ENCODE measurements at regions not wholly inside any gene's neighbourhood (a gene's known extent, or its start where the extent isn't known, plus 50 kb on each side); places are given as distances from the start of the nearest gene placed in this dataset.

- no peaks in the 10 kb centered on the region for H3K36me3 ChIP-seq (ENCODE audit: control insufficient read depth in 3 of 3, insufficient read depth in 3 of 3, low read length in 3 of 3)
- H3K9ac ChIP-seq (ENCODE audit: low read depth in 1 of 3, low read length in 3 of 3) = no peak overlapping the region
- no peak overlapping the region for H3K27ac ChIP-seq (ENCODE audit: low read depth, low read length)
- no peaks in the 10 kb centered on the region for H3K4me1 ChIP-seq (ENCODE audit: control insufficient read depth in 3 of 3, insufficient read depth in 3 of 3, low read length in 3 of 3)
- no peak overlapping the region for H3K4me3 ChIP-seq (ENCODE audit: low read length in 3 of 3)
- no peaks in the 10 kb centered on the region for H3K9me3 ChIP-seq (ENCODE audit: control insufficient read depth in 3 of 3, low read length in 3 of 3)
- H3K27me3 ChIP-seq (ENCODE audit: control insufficient read depth in 3 of 3, insufficient read depth in 3 of 3, low read length in 3 of 3) = no peaks in the 10 kb centered on the region
Measured at GRCh38 chr4:136769717-136770116, 762.6 kb downstream of the PCDH18 start.

GRCh38 chr4:136768925-136769275, 763.4 kb downstream of the PCDH18 start:
- Histone ChIP-seq H3K9ac (ENCODE audit: low read depth in 1 of 3, low read length in 3 of 3) (no peak overlapping the region), H3K27me3 (ENCODE audit: control insufficient read depth in 3 of 3, insufficient read depth in 3 of 3, low read length in 3 of 3) (no peaks in the 10 kb centered on the region), H3K4me3 (ENCODE audit: low read length in 3 of 3) (no peak overlapping the region), H3K9me3 (ENCODE audit: control insufficient read depth in 3 of 3, low read length in 3 of 3) (no peaks in the 10 kb centered on the region), H3K27ac (ENCODE audit: low read depth, low read length) (no peak overlapping the region), H3K36me3 (ENCODE audit: control insufficient read depth in 3 of 3, insufficient read depth in 3 of 3, low read length in 3 of 3) (no peaks in the 10 kb centered on the region), H3K4me1 (ENCODE audit: control insufficient read depth in 3 of 3, insufficient read depth in 3 of 3, low read length in 3 of 3) (no peaks in the 10 kb centered on the region)

GRCh38 chr4:136768213-136768924, 763.9 kb downstream of the PCDH18 start:
- H3K27me3 ChIP-seq (ENCODE audit: control insufficient read depth in 3 of 3, insufficient read depth in 3 of 3, low read length in 3 of 3) = no peaks in the 10 kb centered on the region
- no peak overlapping the region for H3K4me3 ChIP-seq (ENCODE audit: low read length in 3 of 3)
- H3K27ac ChIP-seq (ENCODE audit: low read depth, low read length) = no peak overlapping the region
- no peaks in the 10 kb centered on the region for H3K9me3 ChIP-seq (ENCODE audit: control insufficient read depth in 3 of 3, low read length in 3 of 3)
- no peaks in the 10 kb centered on the region for H3K36me3 ChIP-seq (ENCODE audit: control insufficient read depth in 3 of 3, insufficient read depth in 3 of 3, low read length in 3 of 3)
- no peaks in the 10 kb centered on the region for H3K4me1 ChIP-seq (ENCODE audit: control insufficient read depth in 3 of 3, insufficient read depth in 3 of 3, low read length in 3 of 3)
- H3K9ac ChIP-seq (ENCODE audit: low read depth in 1 of 3, low read length in 3 of 3) = no peak overlapping the region

- no peaks in the 10 kb centered on the region for H3K27me3 ChIP-seq (ENCODE audit: control insufficient read depth in 3 of 3, insufficient read depth in 3 of 3, low read length in 3 of 3)
- no peak overlapping the region for H3K9ac ChIP-seq (ENCODE audit: low read depth in 1 of 3, low read length in 3 of 3)
- H3K27ac ChIP-seq (ENCODE audit: low read depth, low read length) = no peak overlapping the region
- no peak overlapping the region for H3K4me3 ChIP-seq (ENCODE audit: low read length in 3 of 3)
- no peaks in the 10 kb centered on the region for H3K4me1 ChIP-seq (ENCODE audit: control insufficient read depth in 3 of 3, insufficient read depth in 3 of 3, low read length in 3 of 3)
- H3K9me3 ChIP-seq (ENCODE audit: control insufficient read depth in 3 of 3, low read length in 3 of 3) = no peaks in the 10 kb centered on the region
- no peaks in the 10 kb centered on the region for H3K36me3 ChIP-seq (ENCODE audit: control insufficient read depth in 3 of 3, insufficient read depth in 3 of 3, low read length in 3 of 3)
Measured at GRCh38 chr4:136763919-136764318, 768.4 kb downstream of the PCDH18 start.

GRCh38 chr4:136755531-136755916, 776.8 kb downstream of the PCDH18 start:
- H3K27ac ChIP-seq (ENCODE audit: low read depth, low read length) = no peak overlapping the region
- no peaks in the 10 kb centered on the region for H3K4me1 ChIP-seq (ENCODE audit: control insufficient read depth in 3 of 3, insufficient read depth in 3 of 3, low read length in 3 of 3)
- H3K4me3 ChIP-seq (ENCODE audit: low read length in 3 of 3) = no peak overlapping the region
- H3K27me3 ChIP-seq (ENCODE audit: control insufficient read depth in 3 of 3, insufficient read depth in 3 of 3, low read length in 3 of 3) = no peaks in the 10 kb centered on the region
- no peak overlapping the region for H3K9ac ChIP-seq (ENCODE audit: low read depth in 1 of 3, low read length in 3 of 3)
- H3K9me3 ChIP-seq (ENCODE audit: control insufficient read depth in 3 of 3, low read length in 3 of 3) = no peaks in the 10 kb centered on the region
- H3K36me3 ChIP-seq (ENCODE audit: control insufficient read depth in 3 of 3, insufficient read depth in 3 of 3, low read length in 3 of 3) = no peaks in the 10 kb centered on the region

- Histone ChIP-seq H3K27ac (ENCODE audit: low read depth, low read length) (no peak overlapping the region), H3K27me3 (ENCODE audit: control insufficient read depth in 3 of 3, insufficient read depth in 3 of 3, low read length in 3 of 3) (no peaks in the 10 kb centered on the region), H3K4me1 (ENCODE audit: control insufficient read depth in 3 of 3, insufficient read depth in 3 of 3, low read length in 3 of 3) (no peaks in the 10 kb centered on the region), H3K9ac (ENCODE audit: low read depth in 1 of 3, low read length in 3 of 3) (no peak overlapping the region), H3K9me3 (ENCODE audit: control insufficient read depth in 3 of 3, low read length in 3 of 3) (no peaks in the 10 kb centered on the region), H3K36me3 (ENCODE audit: control insufficient read depth in 3 of 3, insufficient read depth in 3 of 3, low read length in 3 of 3) (no peaks in the 10 kb centered on the region), H3K4me3 (ENCODE audit: low read length in 3 of 3) (no peak overlapping the region)
Measured at GRCh38 chr4:136754810-136755530, 777.3 kb downstream of the PCDH18 start.

GRCh38 chr4:136751556-136751955, 780.7 kb downstream of the PCDH18 start:
- no peak overlapping the region for H3K4me3 ChIP-seq (ENCODE audit: low read length in 3 of 3)
- no peak overlapping the region for H3K9ac ChIP-seq (ENCODE audit: low read depth in 1 of 3, low read length in 3 of 3)
- H3K36me3 ChIP-seq (ENCODE audit: control insufficient read depth in 3 of 3, insufficient read depth in 3 of 3, low read length in 3 of 3) = no peaks in the 10 kb centered on the region
- no peak overlapping the region for H3K27ac ChIP-seq (ENCODE audit: low read depth, low read length)
- H3K4me1 ChIP-seq (ENCODE audit: control insufficient read depth in 3 of 3, insufficient read depth in 3 of 3, low read length in 3 of 3) = no peaks in the 10 kb centered on the region
- no peaks in the 10 kb centered on the region for H3K9me3 ChIP-seq (ENCODE audit: control insufficient read depth in 3 of 3, low read length in 3 of 3)
- no peaks in the 10 kb centered on the region for H3K27me3 ChIP-seq (ENCODE audit: control insufficient read depth in 3 of 3, insufficient read depth in 3 of 3, low read length in 3 of 3)

- Histone ChIP-seq H3K36me3 (ENCODE audit: control insufficient read depth in 3 of 3, insufficient read depth in 3 of 3, low read length in 3 of 3) (no peaks in the 10 kb centered on the region), H3K27me3 (ENCODE audit: control insufficient read depth in 3 of 3, insufficient read depth in 3 of 3, low read length in 3 of 3) (no peaks in the 10 kb centered on the region), H3K9ac (ENCODE audit: low read depth in 1 of 3, low read length in 3 of 3) (no peak overlapping the region), H3K4me1 (ENCODE audit: control insufficient read depth in 3 of 3, insufficient read depth in 3 of 3, low read length in 3 of 3) (no peaks in the 10 kb centered on the region), H3K27ac (ENCODE audit: low read depth, low read length) (no peak overlapping the region), H3K9me3 (ENCODE audit: control insufficient read depth in 3 of 3, low read length in 3 of 3) (no peaks in the 10 kb centered on the region), H3K4me3 (ENCODE audit: low read length in 3 of 3) (no peak overlapping the region)
Measured at GRCh38 chr4:136750897-136751296, 781.4 kb downstream of the PCDH18 start.

- H3K9me3 ChIP-seq (ENCODE audit: control insufficient read depth in 3 of 3, low read length in 3 of 3) = no peaks in the 10 kb centered on the region
- no peak overlapping the region for H3K4me3 ChIP-seq (ENCODE audit: low read length in 3 of 3)
- no peak overlapping the region for H3K27ac ChIP-seq (ENCODE audit: low read depth, low read length)
Measured at GRCh38 chr4:136749989-136750388, 782.3 kb downstream of the PCDH18 start.

GRCh38 chr4:136748773-136749172, 783.5 kb downstream of the PCDH18 start:
- Histone ChIP-seq H3K9me3 (ENCODE audit: control insufficient read depth in 3 of 3, low read length in 3 of 3) (no peaks in the 10 kb centered on the region), H3K36me3 (ENCODE audit: control insufficient read depth in 3 of 3, insufficient read depth in 3 of 3, low read length in 3 of 3) (no peaks in the 10 kb centered on the region)

More at GRCh38 chr4:136749989-136750388, 782.3 kb downstream of the PCDH18 start:
- Histone ChIP-seq H3K4me1 (ENCODE audit: control insufficient read depth in 3 of 3, insufficient read depth in 3 of 3, low read length in 3 of 3) (no peaks in the 10 kb centered on the region), H3K9ac (ENCODE audit: low read depth in 1 of 3, low read length in 3 of 3) (no peak overlapping the region), H3K27me3 (ENCODE audit: control insufficient read depth in 3 of 3, insufficient read depth in 3 of 3, low read length in 3 of 3) (no peaks in the 10 kb centered on the region), H3K36me3 (ENCODE audit: control insufficient read depth in 3 of 3, insufficient read depth in 3 of 3, low read length in 3 of 3) (no peaks in the 10 kb centered on the region)

More at GRCh38 chr4:136748773-136749172, 783.5 kb downstream of the PCDH18 start:
- H3K4me3 ChIP-seq (ENCODE audit: low read length in 3 of 3) = no peak overlapping the region
- H3K27ac ChIP-seq (ENCODE audit: low read depth, low read length) = no peak overlapping the region
- H3K4me1 ChIP-seq (ENCODE audit: control insufficient read depth in 3 of 3, insufficient read depth in 3 of 3, low read length in 3 of 3) = no peaks in the 10 kb centered on the region
- H3K27me3 ChIP-seq (ENCODE audit: control insufficient read depth in 3 of 3, insufficient read depth in 3 of 3, low read length in 3 of 3) = no peaks in the 10 kb centered on the region
- no peak overlapping the region for H3K9ac ChIP-seq (ENCODE audit: low read depth in 1 of 3, low read length in 3 of 3)
